ENCODE measurements at regions not wholly inside any gene's neighbourhood (a gene's known extent, or its start where the extent isn't known, plus 50 kb on each side); places are given as distances from the start of the nearest gene placed in this dataset.

DNA sequence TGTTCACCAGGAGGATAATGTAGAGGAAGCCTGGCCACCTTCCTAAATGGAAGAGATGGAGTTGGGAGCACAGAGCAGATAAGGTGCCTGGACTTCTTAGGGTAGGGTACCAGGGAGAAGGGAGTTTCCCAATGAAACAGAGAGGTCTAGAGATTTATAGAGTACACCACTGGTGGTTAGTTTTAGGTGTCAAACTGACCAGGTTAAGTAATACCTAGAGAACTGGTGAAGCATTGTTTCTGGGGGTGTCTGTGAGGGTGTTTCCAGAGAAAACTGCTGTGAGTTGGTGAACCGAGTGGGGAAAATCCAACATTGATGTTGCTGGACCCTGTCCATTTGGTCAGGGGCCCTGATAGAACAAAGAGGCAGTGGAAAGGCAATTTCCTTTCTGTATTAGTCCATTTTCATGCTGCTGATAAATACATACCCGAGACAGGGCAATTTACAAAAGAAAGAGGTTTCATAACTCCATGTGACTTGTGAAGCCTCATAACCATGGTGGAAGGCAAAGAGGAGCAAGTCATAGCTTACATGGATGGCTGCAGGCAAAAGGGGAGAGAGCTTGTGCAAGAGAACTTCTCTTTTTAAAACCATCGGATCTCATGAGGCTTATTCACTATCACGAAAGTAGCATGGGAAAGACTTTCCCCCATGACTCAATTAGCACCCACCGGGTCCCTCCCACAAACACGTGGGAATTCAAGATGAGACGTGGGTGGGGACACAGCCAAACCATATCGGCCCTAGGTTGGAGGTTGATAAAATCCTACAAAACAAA, 260.8 kb downstream of the CBLN2 start (continued):
- TF ChIP-seq, protein P1, sequence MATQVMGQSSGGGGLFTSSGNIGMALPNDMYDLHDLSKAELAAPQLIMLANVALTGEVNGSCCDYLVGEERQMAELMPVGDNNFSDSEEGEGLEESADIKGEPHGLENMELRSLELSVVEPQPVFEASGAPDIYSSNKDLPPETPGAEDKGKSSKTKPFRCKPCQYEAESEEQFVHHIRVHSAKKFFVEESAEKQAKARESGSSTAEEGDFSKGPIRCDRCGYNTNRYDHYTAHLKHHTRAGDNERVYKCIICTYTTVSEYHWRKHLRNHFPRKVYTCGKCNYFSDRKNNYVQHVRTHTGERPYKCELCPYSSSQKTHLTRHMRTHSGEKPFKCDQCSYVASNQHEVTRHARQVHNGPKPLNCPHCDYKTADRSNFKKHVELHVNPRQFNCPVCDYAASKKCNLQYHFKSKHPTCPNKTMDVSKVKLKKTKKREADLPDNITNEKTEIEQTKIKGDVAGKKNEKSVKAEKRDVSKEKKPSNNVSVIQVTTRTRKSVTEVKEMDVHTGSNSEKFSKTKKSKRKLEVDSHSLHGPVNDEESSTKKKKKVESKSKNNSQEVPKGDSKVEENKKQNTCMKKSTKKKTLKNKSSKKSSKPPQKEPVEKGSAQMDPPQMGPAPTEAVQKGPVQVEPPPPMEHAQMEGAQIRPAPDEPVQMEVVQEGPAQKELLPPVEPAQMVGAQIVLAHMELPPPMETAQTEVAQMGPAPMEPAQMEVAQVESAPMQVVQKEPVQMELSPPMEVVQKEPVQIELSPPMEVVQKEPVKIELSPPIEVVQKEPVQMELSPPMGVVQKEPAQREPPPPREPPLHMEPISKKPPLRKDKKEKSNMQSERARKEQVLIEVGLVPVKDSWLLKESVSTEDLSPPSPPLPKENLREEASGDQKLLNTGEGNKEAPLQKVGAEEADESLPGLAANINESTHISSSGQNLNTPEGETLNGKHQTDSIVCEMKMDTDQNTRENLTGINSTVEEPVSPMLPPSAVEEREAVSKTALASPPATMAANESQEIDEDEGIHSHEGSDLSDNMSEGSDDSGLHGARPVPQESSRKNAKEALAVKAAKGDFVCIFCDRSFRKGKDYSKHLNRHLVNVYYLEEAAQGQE (IDR thresholded peaks at IDR 0.05; ENCODE audit: low read depth) = no peak
- TF ChIP-seq SP1 (IDR thresholded peaks at IDR 0.05; ENCODE audit: low read depth) = no peak
- TF ChIP-seq EZH2phosphoT487 (IDR thresholded peaks at IDR 0.05; ENCODE audit: borderline replicate concordance) = no peak
- no peak for TF ChIP-seq SRF (IDR thresholded peaks at IDR 0.05; ENCODE audit: low read depth)
- TF ChIP-seq FOSL1 (IDR thresholded peaks at IDR 0.05; ENCODE audit: low read depth) = no peak
- no peak for TF ChIP-seq ELF1 (IDR thresholded peaks at IDR 0.05; ENCODE audit: borderline replicate concordance, low read depth)
- TF ChIP-seq EZH2 (IDR thresholded peaks at IDR 0.05) = no peak
- TF ChIP-seq RAD21 (IDR thresholded peaks at IDR 0.05; ENCODE audit: low read depth) = no peak
- TF ChIP-seq CBX3 (IDR thresholded peaks at IDR 0.05; ENCODE audit: low read depth) = no peak
- TF ChIP-seq CEBPB (IDR thresholded peaks at IDR 0.05; ENCODE audit: low read depth) = no peak

DNA sequence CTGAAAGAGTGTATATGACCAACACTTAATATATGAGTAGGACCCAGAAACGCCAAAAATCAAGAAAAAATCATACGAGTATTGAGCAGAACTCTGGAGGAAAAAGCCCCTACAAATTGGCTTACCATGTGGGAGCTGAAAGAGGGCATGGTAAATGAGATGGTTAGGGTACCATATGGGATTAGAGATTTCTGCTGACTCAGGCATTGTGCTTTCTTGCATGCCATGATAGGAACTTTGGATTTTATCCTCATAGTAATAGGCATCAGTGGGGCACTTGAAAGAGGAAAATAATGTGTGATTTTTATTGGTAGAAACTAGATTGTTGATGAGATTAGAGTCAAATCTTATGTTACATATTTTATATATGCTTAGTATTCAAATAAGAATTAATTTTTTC, 271.1 kb downstream of the CBLN2 start:
- no peak overlapping the region for H3K4me2 ChIP-seq (ENCODE audit: low read length)
- H3K9ac ChIP-seq (ENCODE audit: low read length) = no peak overlapping the region
- no peak overlapping the region for H3K4me3 ChIP-seq (replicated peaks in 1 of 2; ENCODE audit: low read depth in 1 of 2, low read length in 2 of 2)
- intact Hi-C loops (cut with micrococcal nuclease) = no loop called here
- no peaks in the 10 kb centered on the region for H3K27me3 ChIP-seq (ENCODE audit: insufficient read depth, low read length)
- H3K9me3 ChIP-seq (ENCODE audit: control insufficient read depth in 1 of 2, insufficient read depth in 1 of 2, low read depth in 1 of 2, low read length in 2 of 2) = peaks cover 0 to 19% of the 10 kb centered on the region in 2 experiments; a peak in 2 of 4 replicates
- H3K27ac ChIP-seq (ENCODE audit: low read depth, low read length) = no peak overlapping the region
- ChIA-PET CTCF (no interaction called here), POLR2A (no interaction called here), RAD21 (ENCODE audit: low non-redundant PET in 1 of 2, low total read pairs in 2 of 2, uncharacterized antibody in 2 of 2, unreplicated experiment in 2 of 2) (no interaction called here)
- no peak for TF ChIP-seq RAD21 (IDR thresholded peaks at IDR 0.05; ENCODE audit: low read depth)
- TF ChIP-seq, protein P2, sequence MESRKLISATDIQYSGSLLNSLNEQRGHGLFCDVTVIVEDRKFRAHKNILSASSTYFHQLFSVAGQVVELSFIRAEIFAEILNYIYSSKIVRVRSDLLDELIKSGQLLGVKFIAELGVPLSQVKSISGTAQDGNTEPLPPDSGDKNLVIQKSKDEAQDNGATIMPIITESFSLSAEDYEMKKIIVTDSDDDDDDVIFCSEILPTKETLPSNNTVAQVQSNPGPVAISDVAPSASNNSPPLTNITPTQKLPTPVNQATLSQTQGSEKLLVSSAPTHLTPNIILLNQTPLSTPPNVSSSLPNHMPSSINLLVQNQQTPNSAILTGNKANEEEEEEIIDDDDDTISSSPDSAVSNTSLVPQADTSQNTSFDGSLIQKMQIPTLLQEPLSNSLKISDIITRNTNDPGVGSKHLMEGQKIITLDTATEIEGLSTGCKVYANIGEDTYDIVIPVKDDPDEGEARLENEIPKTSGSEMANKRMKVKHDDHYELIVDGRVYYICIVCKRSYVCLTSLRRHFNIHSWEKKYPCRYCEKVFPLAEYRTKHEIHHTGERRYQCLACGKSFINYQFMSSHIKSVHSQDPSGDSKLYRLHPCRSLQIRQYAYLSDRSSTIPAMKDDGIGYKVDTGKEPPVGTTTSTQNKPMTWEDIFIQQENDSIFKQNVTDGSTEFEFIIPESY (IDR thresholded peaks at IDR 0.05; ENCODE audit: extremely low read depth, insufficient replicate concordance, low read length) = no peak
- TF ChIP-seq SIN3A (IDR thresholded peaks at IDR 0.05; ENCODE audit: low read depth) = no peak
- TF ChIP-seq YY1 (IDR thresholded peaks at IDR 0.05; ENCODE audit: extremely low read depth, insufficient replicate concordance, low read depth, low read length) = no peak
- TF ChIP-seq TCF7L2 (IDR thresholded peaks at IDR 0.05; ENCODE audit: borderline replicate concordance, extremely low read depth, insufficient read depth, insufficient read length) = no peak
- TF ChIP-seq FOSL1 (IDR thresholded peaks at IDR 0.05; ENCODE audit: low read depth) = no peak
- no peak for TF ChIP-seq EGR1 (IDR thresholded peaks at IDR 0.05; ENCODE audit: low read depth)
- no peak for TF ChIP-seq CBX3 (IDR thresholded peaks at IDR 0.05; ENCODE audit: low read depth)
- TF ChIP-seq, protein P3, sequence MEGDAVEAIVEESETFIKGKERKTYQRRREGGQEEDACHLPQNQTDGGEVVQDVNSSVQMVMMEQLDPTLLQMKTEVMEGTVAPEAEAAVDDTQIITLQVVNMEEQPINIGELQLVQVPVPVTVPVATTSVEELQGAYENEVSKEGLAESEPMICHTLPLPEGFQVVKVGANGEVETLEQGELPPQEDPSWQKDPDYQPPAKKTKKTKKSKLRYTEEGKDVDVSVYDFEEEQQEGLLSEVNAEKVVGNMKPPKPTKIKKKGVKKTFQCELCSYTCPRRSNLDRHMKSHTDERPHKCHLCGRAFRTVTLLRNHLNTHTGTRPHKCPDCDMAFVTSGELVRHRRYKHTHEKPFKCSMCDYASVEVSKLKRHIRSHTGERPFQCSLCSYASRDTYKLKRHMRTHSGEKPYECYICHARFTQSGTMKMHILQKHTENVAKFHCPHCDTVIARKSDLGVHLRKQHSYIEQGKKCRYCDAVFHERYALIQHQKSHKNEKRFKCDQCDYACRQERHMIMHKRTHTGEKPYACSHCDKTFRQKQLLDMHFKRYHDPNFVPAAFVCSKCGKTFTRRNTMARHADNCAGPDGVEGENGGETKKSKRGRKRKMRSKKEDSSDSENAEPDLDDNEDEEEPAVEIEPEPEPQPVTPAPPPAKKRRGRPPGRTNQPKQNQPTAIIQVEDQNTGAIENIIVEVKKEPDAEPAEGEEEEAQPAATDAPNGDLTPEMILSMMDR (IDR thresholded peaks at IDR 0.05 in 2 of 3, conservative IDR thresholded peaks at IDR 0.05 in 1 of 3; ENCODE audit: borderline replicate concordance in 1 of 3, insufficient read depth in 1 of 3, low read depth in 2 of 3, low read length in 2 of 3) = no peak
- TF ChIP-seq POLR2A (IDR thresholded peaks at IDR 0.05; ENCODE audit: borderline replicate concordance, extremely low read depth, insufficient read depth, insufficient read length) = no peak
- H3K4me1 ChIP-seq (ENCODE audit: control insufficient read depth in 1 of 2, insufficient read depth in 2 of 2, low read length in 2 of 2) = no peaks in the 10 kb centered on the region
- BruUV-seq (replicated peaks) = no TSS peak
- no peaks in the 10 kb centered on the region for H3K36me3 ChIP-seq (ENCODE audit: control insufficient read depth in 1 of 2, insufficient read depth in 2 of 2, low read length in 2 of 2)
- DNase-seq (ENCODE audit: low read depth, low spot score) (no peak), ATAC-seq (no peak)
- no peaks in the 10 kb centered on the region for H3K9me2 ChIP-seq (ENCODE audit: insufficient read depth)
- H4K20me1 ChIP-seq (ENCODE audit: insufficient read depth) = no peaks in the 10 kb centered on the region
- no peaks in the 10 kb centered on the region for H3K79me2 ChIP-seq (ENCODE audit: insufficient read depth, low read length)
- no peak overlapping the region for H2AFZ ChIP-seq (ENCODE audit: low read depth, low read length, poor library complexity, severe bottlenecking)

Data from HCT116 (cell line).